Spinal cord (tissue), 9 donors: ENCODE measurements at regions not wholly inside any gene's neighbourhood (a gene's known extent, or its start where the extent isn't known, plus 50 kb on each side); places are given as distances from the start of the nearest gene placed in this dataset.

ENCODE experiments used
- DNase-seq, 6 donors: peaks; one replicate each; pipeline versions ENCODE4 v3.0.0 to v3.0.0-alpha.2; 2013 to 2015; ENCODE audit warnings: low spot score in 6 of 6, low read depth in 4 of 6
- H3K27ac ChIP-seq: one replicate; pipeline ENCODE4 v1.5.1; 2013; ENCODE audit warnings: low read depth, low read length, control low read depth
- H3K27me3 ChIP-seq: one replicate; pipeline ENCODE4 v1.6.1; 2013; ENCODE audit warnings: low read length; ENCODE audit not compliant: control insufficient read depth, insufficient read depth
- H3K36me3 ChIP-seq: one replicate; pipeline ENCODE4 v1.6.1; 2013; ENCODE audit warnings: low read length; ENCODE audit not compliant: control insufficient read depth, insufficient read depth
- H3K4me1 ChIP-seq: one replicate; pipeline ENCODE4 v1.6.1; 2013; ENCODE audit warnings: low read length; ENCODE audit not compliant: control insufficient read depth, insufficient read depth
- H3K4me3 ChIP-seq: one replicate; pipeline ENCODE4 v1.5.1; 2013; ENCODE audit warnings: low read depth, low read length, control low read depth
- H3K9me3 ChIP-seq: one replicate; pipeline ENCODE4 v1.6.1; 2013; ENCODE audit warnings: low read length; ENCODE audit not compliant: control insufficient read depth, insufficient read depth
- WGBS: methylation state at CpG from one replicate; pipeline ENCODE4 v1.1.5; 2013; ENCODE audit warnings: missing lambda C conversion rate; ENCODE audit not compliant: insufficient coverage; 5-methylcytosine and 5-hydroxymethylcytosine counted together
- donor health status: healthy.

DNA sequence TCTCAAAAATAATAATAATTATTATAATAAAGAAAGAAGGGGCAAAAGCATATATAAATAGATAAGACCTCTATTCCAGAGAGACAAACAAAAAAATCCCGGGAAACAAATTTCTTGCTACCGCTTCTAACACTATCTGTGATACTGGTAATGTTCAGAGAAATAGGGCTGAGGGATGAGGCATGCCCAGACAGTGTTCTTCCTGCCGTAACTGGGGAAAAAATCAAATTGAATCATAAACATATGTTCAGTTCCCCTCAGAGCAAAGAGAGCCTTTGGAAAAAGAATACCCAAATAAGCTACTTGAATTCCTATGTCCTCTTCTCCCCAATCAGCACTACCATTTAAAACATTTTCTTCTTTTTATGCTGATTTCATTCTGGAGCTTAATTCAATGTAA lies 688.0 kb downstream of the KCNJ2 start:
- Histone ChIP-seq H3K27me3 (no peaks in the 10 kb centered on the region), H3K36me3 (no peaks in the 10 kb centered on the region), H3K4me1 (no peaks in the 10 kb centered on the region), H3K9me3 (peaks cover 2% of the 10 kb centered on the region), H3K27ac (no peak overlapping the region), H3K4me3 (no peak overlapping the region)
- no peak for DNase-seq
- WGBS, result no CpG with 5 or more reads among the region's 3 CpGs

- Histone ChIP-seq H3K4me1 (no peaks in the 10 kb centered on the region), H3K9me3 (peaks cover 2% of the 10 kb centered on the region), H3K4me3 (no peak overlapping the region), H3K27me3 (no peaks in the 10 kb centered on the region), H3K27ac (no peak overlapping the region), H3K36me3 (no peaks in the 10 kb centered on the region)
- no CpG with 5 or more reads among the region's 1 CpG for WGBS
- DNase-seq, result no peak
Measured at GRCh38 chr17:70859829-70860228, 690.5 kb downstream of the KCNJ2 start.

DNA sequence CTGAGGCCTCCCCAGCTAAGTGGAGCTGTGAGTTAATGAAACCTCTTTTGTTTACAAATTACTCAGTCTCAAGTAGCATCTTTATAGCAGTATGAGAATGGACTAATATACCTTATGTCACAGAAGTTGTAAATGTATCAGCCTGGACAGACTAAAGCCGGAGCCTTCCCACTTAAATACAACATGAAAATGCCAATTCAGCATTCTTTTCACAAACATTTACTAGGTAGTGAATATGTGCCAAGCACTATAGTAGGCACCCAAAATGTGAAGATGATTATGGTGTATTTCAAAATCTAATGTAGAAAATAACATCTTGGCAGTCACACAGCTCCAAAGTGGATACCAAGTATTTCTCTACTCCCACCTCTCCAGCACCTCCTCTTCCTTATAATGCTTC lies 693.0 kb downstream of the KCNJ2 start:
- H3K27me3 ChIP-seq, result no peaks in the 10 kb centered on the region
- no peaks in the 10 kb centered on the region for H3K36me3 ChIP-seq
- WGBS, result no CpG with 5 or more reads among the region's 1 CpG
- H3K9me3 ChIP-seq, result peaks cover 2% of the 10 kb centered on the region
- H3K27ac ChIP-seq, result no peak overlapping the region
- no peak overlapping the region for H3K4me3 ChIP-seq
- no peaks in the 10 kb centered on the region for H3K4me1 ChIP-seq
- no peak for DNase-seq

DNA sequence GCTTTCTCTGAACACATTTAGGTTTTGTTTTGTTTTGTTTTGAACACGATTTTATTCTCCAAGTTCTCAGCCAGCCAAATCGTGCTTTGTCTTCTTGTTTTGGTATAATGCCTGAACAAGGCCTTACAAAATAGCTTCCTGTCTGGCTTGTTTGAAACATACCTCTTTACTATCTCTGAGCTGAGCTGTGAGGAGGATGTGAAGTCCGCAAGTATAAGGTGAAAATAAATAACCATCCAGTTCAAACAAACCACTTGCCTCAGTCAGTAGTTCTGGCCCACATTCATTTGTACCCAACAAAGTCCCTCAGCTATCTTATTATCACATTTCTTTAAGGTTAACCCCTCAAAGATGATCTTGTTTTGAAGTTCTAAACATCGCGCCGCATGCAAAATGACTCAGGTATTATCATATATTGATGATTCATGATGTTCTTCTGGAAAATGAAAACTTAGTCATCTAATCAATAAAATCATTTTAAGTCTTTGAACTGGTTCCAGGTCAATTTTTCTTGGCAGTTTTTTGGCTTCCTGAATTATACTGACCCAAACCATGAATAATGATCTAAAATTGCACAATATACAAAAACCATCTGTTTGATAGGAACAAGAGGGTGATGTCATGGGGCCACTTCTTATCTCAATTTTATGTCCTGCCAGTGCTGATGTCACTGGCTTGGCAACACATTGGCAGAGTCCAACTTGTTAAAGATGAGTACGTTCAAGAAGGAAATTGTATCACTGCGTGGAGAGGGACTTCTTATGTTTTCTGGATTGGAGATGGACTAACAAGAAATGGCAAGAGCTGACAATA lies 694.3 kb downstream of the KCNJ2 start:
- Histone ChIP-seq H3K27ac (no peak overlapping the region), H3K36me3 (no peaks in the 10 kb centered on the region), H3K9me3 (peaks cover 2% of the 10 kb centered on the region), H3K4me3 (no peak overlapping the region), H3K4me1 (no peaks in the 10 kb centered on the region), H3K27me3 (no peaks in the 10 kb centered on the region)
- DNase-seq, result no peak
- WGBS, result 43% methylated on average over 2 of the region's 8 CpGs

- H3K36me3 ChIP-seq, result no peaks in the 10 kb centered on the region
- WGBS, result no CpG with 5 or more reads among the region's 5 CpGs
Measured at GRCh38 chr17:70865993-70866804, 696.9 kb downstream of the KCNJ2 start.

GRCh38 chr17:70868149-70868548 lies 698.8 kb downstream of the KCNJ2 start:
- no peaks in the 10 kb centered on the region for H3K27me3 ChIP-seq
- 86% methylated on average over 2 of the region's 2 CpGs for WGBS
- DNase-seq, result no peak
- no peak overlapping the region for H3K27ac ChIP-seq
- no peaks in the 10 kb centered on the region for H3K9me3 ChIP-seq
- H3K36me3 ChIP-seq, result no peaks in the 10 kb centered on the region
- no peaks in the 10 kb centered on the region for H3K4me1 ChIP-seq
- H3K4me3 ChIP-seq, result no peak overlapping the region

More at GRCh38 chr17:70865993-70866804, 696.9 kb downstream of the KCNJ2 start:
- H3K4me3 ChIP-seq, result no peak overlapping the region
- DNase-seq, result no peak
- H3K27ac ChIP-seq, result no peak overlapping the region
- H3K4me1 ChIP-seq, result no peaks in the 10 kb centered on the region
- peaks cover 2% of the 10 kb centered on the region for H3K9me3 ChIP-seq
- H3K27me3 ChIP-seq, result no peaks in the 10 kb centered on the region

GRCh38 chr17:70869402-70870085 lies 700.2 kb downstream of the KCNJ2 start:
- no CpG with 5 or more reads among the region's 2 CpGs for WGBS

GRCh38 chr17:70871180-70871818 lies 702.0 kb downstream of the KCNJ2 start:
- H3K27ac ChIP-seq, result no peak overlapping the region
- no peak overlapping the region for H3K4me3 ChIP-seq
- no peaks in the 10 kb centered on the region for H3K9me3 ChIP-seq
- no peaks in the 10 kb centered on the region for H3K36me3 ChIP-seq
- no peaks in the 10 kb centered on the region for H3K27me3 ChIP-seq
- H3K4me1 ChIP-seq, result no peaks in the 10 kb centered on the region
- DNase-seq, result peak in 2 of 6 donors; percentile 6 to 11
- WGBS, result 67% methylated on average over 1 of the region's 1 CpG

More at GRCh38 chr17:70869402-70870085, 700.2 kb downstream of the KCNJ2 start:
- Histone ChIP-seq H3K27me3 (no peaks in the 10 kb centered on the region), H3K36me3 (no peaks in the 10 kb centered on the region), H3K9me3 (no peaks in the 10 kb centered on the region), H3K27ac (no peak overlapping the region), H3K4me1 (no peaks in the 10 kb centered on the region), H3K4me3 (no peak overlapping the region)
- DNase-seq, result no peak

DNA sequence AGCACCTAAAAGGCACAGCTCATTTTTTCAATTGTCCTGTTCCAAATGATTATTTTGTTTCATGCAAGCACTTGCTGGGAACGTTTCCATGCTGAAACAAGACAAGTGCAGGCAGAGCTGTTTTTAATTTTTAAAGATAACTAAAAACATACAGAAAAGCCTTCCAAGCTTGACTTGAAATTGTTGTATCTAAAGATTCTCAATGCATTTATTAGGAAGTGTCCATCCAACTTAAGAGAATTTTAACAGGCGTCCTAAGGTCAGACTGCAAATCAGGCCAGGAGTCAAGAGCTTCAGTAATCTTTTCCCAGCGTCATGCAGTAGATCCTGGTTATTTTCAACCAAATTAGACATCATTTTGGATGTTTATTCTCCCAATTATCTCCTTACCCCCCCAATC lies 702.8 kb downstream of the KCNJ2 start:
- H3K9me3 ChIP-seq, result no peaks in the 10 kb centered on the region
- H3K4me3 ChIP-seq, result no peak overlapping the region
- no peaks in the 10 kb centered on the region for H3K36me3 ChIP-seq
- 57% methylated on average over 1 of the region's 3 CpGs for WGBS
- no peaks in the 10 kb centered on the region for H3K4me1 ChIP-seq
- no peaks in the 10 kb centered on the region for H3K27me3 ChIP-seq
- no peak overlapping the region for H3K27ac ChIP-seq
- DNase-seq, result no peak
